GM06990 (cell line): ENCODE measurements at regions not wholly inside any gene's neighbourhood (a gene's known extent, or its start where the extent isn't known, plus 50 kb on each side); places are given as distances from the start of the nearest gene placed in this dataset.

Experiments
- DNase-seq: peaks from one replicate; pipeline ENCODE4 v3.0.0-alpha.2; 2011; ENCODE audit not compliant: insufficient read length; ENCODE audit errors: extremely low read depth
- H3K27me3 ChIP-seq: replicated peaks from 2 replicates; pipeline ENCODE4 v1.6.0; 2011; ENCODE audit warnings: low read length; ENCODE audit not compliant: control insufficient read depth, insufficient read depth
- H3K36me3 ChIP-seq: 2 replicates; pipeline ENCODE4 v1.5.1; 2011; ENCODE audit warnings: low read length; ENCODE audit not compliant: control insufficient read depth, insufficient read depth
- H3K4me3 ChIP-seq: replicated peaks from 2 replicates; pipeline ENCODE4 v1.5.1; 2011; ENCODE audit warnings: low read depth, mild to moderate bottlenecking, control low read depth, low read length
- TF ChIP-seq, protein P1 (sequence below): IDR thresholded peaks from 2 replicates; pipeline ENCODE4 v1.5.1; 2011; ENCODE audit warnings: low read length, control low read depth, mild to moderate bottlenecking, inconsistent platforms; ENCODE audit not compliant: insufficient read depth, poor library complexity, severe bottlenecking

DNA sequence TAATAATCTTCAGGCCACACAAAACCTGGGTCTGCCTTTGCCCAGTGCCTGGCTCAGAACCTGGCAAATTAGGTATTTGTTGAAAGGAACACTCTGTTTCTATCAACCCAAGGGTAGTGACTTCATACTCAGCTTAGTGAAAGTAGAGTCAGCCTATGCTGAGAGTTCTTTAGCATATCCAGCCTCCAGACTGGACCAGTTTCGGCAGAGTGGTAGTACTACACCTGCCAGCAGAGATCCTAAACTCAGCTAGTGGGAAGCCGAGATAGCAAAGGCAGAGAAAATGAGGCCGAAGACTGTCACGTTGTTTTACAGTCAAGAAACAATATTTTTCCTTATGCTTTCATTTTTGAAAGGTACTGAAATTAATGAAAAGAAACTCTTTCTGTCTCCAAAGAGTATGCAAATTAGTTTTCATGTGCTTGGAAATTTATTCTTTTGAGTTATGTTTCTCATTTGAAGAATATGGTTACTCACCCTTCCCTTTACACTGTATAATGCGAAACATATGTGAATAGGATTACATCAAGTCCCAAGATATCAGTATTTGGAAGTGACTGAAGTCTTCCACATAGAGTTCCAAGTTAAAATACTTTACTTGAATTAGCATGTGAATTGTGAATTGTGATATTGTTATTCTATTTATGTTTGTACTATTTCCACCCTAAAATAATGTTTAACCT lies 52.2 kb upstream of the UGP2 start:
- Histone ChIP-seq H3K36me3 (no peaks in the 10 kb centered on the region), H3K27me3 (no peaks in the 10 kb centered on the region), H3K4me3 (no peak overlapping the region)
- TF ChIP-seq, protein P1, sequence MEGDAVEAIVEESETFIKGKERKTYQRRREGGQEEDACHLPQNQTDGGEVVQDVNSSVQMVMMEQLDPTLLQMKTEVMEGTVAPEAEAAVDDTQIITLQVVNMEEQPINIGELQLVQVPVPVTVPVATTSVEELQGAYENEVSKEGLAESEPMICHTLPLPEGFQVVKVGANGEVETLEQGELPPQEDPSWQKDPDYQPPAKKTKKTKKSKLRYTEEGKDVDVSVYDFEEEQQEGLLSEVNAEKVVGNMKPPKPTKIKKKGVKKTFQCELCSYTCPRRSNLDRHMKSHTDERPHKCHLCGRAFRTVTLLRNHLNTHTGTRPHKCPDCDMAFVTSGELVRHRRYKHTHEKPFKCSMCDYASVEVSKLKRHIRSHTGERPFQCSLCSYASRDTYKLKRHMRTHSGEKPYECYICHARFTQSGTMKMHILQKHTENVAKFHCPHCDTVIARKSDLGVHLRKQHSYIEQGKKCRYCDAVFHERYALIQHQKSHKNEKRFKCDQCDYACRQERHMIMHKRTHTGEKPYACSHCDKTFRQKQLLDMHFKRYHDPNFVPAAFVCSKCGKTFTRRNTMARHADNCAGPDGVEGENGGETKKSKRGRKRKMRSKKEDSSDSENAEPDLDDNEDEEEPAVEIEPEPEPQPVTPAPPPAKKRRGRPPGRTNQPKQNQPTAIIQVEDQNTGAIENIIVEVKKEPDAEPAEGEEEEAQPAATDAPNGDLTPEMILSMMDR = no peak
- DNase-seq = no peak

DNA sequence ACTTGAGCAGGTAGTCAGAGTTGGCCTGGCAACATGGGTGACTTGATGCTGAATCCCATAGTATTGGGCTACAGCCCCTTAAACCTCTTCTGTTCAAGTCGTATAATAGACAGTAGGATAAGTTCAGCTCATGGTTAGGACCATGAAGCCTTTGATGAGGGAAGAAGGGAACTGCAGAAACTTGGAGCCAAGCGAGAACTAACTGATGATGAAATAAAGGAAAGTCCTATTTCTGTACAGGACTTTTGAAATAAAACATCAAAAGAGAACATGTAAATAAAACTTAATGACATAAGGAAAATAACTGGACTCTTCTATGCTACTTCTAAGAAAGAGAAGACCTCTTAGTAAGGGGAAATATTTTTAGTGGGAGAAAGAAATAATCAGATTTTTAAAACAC lies 51.2 kb upstream of the UGP2 start:
- TF ChIP-seq, protein P1 = no peak
- H3K36me3 ChIP-seq = no peaks in the 10 kb centered on the region
- no peak overlapping the region for H3K4me3 ChIP-seq
- no peaks in the 10 kb centered on the region for H3K27me3 ChIP-seq
- DNase-seq = no peak

DNA sequence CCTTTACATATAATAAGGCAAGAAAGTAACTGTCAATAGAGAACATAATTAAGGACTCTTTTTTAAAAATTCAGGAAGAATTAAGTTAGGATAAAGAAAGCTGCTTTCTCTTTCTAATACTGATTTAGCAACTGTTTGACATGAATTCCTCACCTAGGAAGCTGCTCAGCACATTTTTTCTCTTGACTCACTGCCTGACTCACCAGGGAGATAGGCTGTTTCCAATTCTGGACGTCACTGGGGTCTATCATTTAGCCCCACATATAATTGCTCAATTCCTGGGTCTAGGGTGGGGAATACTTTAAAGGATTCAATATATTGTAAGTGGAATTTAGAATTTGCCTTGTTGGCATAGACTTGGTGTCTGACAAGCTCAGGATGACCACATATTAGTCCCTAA lies 50.8 kb upstream of the UGP2 start:
- no peaks in the 10 kb centered on the region for H3K27me3 ChIP-seq
- DNase-seq = no peak
- TF ChIP-seq, protein P1 = no peak
- no peaks in the 10 kb centered on the region for H3K36me3 ChIP-seq
- no peak overlapping the region for H3K4me3 ChIP-seq

DNA sequence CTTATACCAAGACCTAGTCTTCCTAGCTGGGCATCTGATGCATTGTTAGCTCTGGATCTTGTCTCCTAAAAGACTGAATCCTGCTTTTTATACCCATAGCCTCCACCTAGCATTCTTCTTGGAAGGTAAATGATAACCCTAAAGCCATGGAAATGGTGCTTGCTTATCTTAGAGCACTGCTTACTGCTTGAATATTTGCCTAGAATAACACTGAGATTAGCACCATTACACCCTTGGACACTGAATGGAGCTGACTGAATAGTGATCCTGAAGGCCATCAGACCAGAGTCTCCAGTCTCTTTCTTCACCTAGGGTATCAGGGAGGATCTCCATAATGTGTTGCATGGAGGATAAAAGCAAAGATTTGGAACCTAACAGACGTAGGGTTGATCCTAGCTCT lies 50.3 kb upstream of the UGP2 start:
- H3K4me3 ChIP-seq = no peak overlapping the region
- no peaks in the 10 kb centered on the region for H3K36me3 ChIP-seq
- TF ChIP-seq, protein P1 = no peak
- H3K27me3 ChIP-seq = no peaks in the 10 kb centered on the region
- DNase-seq = no peak
